HEK293 (cell line): ENCODE measurements at regions not wholly inside any gene's neighbourhood (a gene's known extent, or its start where the extent isn't known, plus 50 kb on each side); places are given as distances from the start of the nearest gene placed in this dataset.

Source experiments
- CTCF ChIA-PET: fragments of 350-600 bp; formaldehyde crosslinking; extraction: SDS; loops from one replicate; lab custom pipeline; 2021; ENCODE audit warnings: antibody characterized with exemption; lab: Yijun Ruan, JAX
- POLR2A ChIA-PET: fragments of 300-600 bp; formaldehyde crosslinking; extraction: SDS; loops from one replicate; lab custom pipeline; 2020; ENCODE audit warnings: antibody characterized with exemption, inconsistent platforms; lab: Yijun Ruan, JAX
- H3K27ac ChIP-seq: fragments of 200-500 bp; sonication (Bioruptor generic); 2 replicates; pipeline ENCODE4 v1.5.1; 2014; ENCODE audit warnings: low read depth, low read length, control low read depth, inconsistent platforms; ENCODE audit errors: extremely low read depth
- H3K36me3 ChIP-seq, 2 experiments: fragments of 200-500 bp in 1 of 2; sonication (Bioruptor generic) in 1 of 2; 1 replicate in 1 of 2; 2 replicates in 1 of 2; pipeline ENCODE4 v1.5.1; 2014 to 2017; ENCODE audit warnings: inconsistent platforms in 2 of 2, low read length in 2 of 2; ENCODE audit not compliant: control insufficient read depth in 2 of 2, insufficient read depth in 1 of 2
- H3K4me1 ChIP-seq: fragments of 200-500 bp; sonication (Bioruptor generic); 2 replicates; pipeline ENCODE4 v1.5.1; 2014; ENCODE audit warnings: mild to moderate bottlenecking, low read length, inconsistent platforms; ENCODE audit not compliant: control insufficient read depth, insufficient read depth
- H3K4me3 ChIP-seq: 2 replicates; pipeline ENCODE4 v1.5.1; 2011; ENCODE audit warnings: low read depth, mild to moderate bottlenecking, control low read depth, low read length, moderate library complexity
- H3K9me3 ChIP-seq: fragments of 200-500 bp; sonication (Bioruptor generic); 2 replicates; pipeline ENCODE4 v1.5.1; 2014; ENCODE audit warnings: low read depth, low read length, inconsistent platforms; ENCODE audit not compliant: control insufficient read depth, insufficient read depth
- FEZF1 ChIP-seq: fragments of 450-650 bp; formaldehyde crosslinking; IDR thresholded peaks from 2 replicates; pipeline ENCODE4 v1.5.1; 2016; ENCODE audit warnings: missing biosample characterization, missing genetic modification characterization
- GLI2 ChIP-seq: fragments of 450-650 bp; formaldehyde crosslinking; IDR thresholded peaks from 2 replicates; pipeline ENCODE4; 2017; ENCODE audit warnings: missing biosample characterization, missing genetic modification characterization, low read depth, borderline replicate concordance
- KLF1 ChIP-seq: fragments of 450-650 bp; formaldehyde crosslinking; IDR thresholded peaks from 2 replicates; pipeline ENCODE4 v1.5.1; 2016; ENCODE audit warnings: missing biosample characterization, missing genetic modification characterization
- OVOL3 ChIP-seq: fragments of 450-650 bp; formaldehyde crosslinking; IDR thresholded peaks from 2 replicates; pipeline ENCODE4 v1.5.1; 2016; ENCODE audit warnings: missing biosample characterization, missing genetic modification characterization
- RBAK ChIP-seq: fragments of 450-650 bp; formaldehyde crosslinking; IDR thresholded peaks from 2 replicates; pipeline ENCODE4 v1.5.1; 2016; ENCODE audit warnings: missing biosample characterization, missing genetic modification characterization
- ZNF274 ChIP-seq, 2 experiments: fragments of 200-500 bp in 1 of 2; fragments of 450-650 bp in 1 of 2; sonication (Bioruptor generic) in 1 of 2; formaldehyde crosslinking in 1 of 2; IDR thresholded peaks; 2 replicates each; pipeline versions ENCODE4 v1.5.1 to v1.6.1; 2014 to 2016; ENCODE audit warnings: borderline replicate concordance in 1 of 2, inconsistent platforms in 1 of 2, low read length in 1 of 2, missing biosample characterization in 1 of 2, missing genetic modification characterization in 1 of 2
- ZNF416 ChIP-seq: fragments of 450-650 bp; formaldehyde crosslinking; IDR thresholded peaks from 2 replicates; pipeline ENCODE4 v1.5.1; 2016; ENCODE audit warnings: missing biosample characterization, missing genetic modification characterization
- ZNF529 ChIP-seq: fragments of 450-650 bp; formaldehyde crosslinking; IDR thresholded peaks from 2 replicates; pipeline ENCODE4 v1.5.1; 2017; ENCODE audit warnings: missing genetic modification characterization, missing biosample characterization; ENCODE audit not compliant: insufficient replicate concordance
- ZNF530 ChIP-seq: fragments of 450-650 bp; formaldehyde crosslinking; IDR thresholded peaks from 2 replicates; pipeline ENCODE4 v1.5.1; 2016; ENCODE audit warnings: low read depth, missing biosample characterization, missing genetic modification characterization
- ZNF561 ChIP-seq: fragments of 450-650 bp; IDR thresholded peaks from 2 replicates; pipeline ENCODE4 v1.5.1; 2018; ENCODE audit warnings: missing biosample characterization, missing genetic modification characterization, borderline replicate concordance
- ZNF571 ChIP-seq: fragments of 450-650 bp; formaldehyde crosslinking; IDR thresholded peaks from 2 replicates; pipeline ENCODE4 v1.5.0; 2017; ENCODE audit warnings: missing biosample characterization, missing genetic modification characterization
- ZNF610 ChIP-seq: fragments of 450-650 bp; formaldehyde crosslinking; IDR thresholded peaks from 2 replicates; pipeline ENCODE4 v1.5.1; 2016; ENCODE audit warnings: missing biosample characterization, missing genetic modification characterization, borderline replicate concordance
- ZNF621 ChIP-seq: fragments of 450-650 bp; formaldehyde crosslinking; IDR thresholded peaks from 2 replicates; pipeline ENCODE4 v1.5.1; 2017; ENCODE audit warnings: missing biosample characterization, missing genetic modification characterization
- ZNF654 ChIP-seq: fragments of 450-650 bp; formaldehyde crosslinking; IDR thresholded peaks from 2 replicates; pipeline ENCODE4 v1.5.1; 2016; ENCODE audit warnings: low read depth, missing biosample characterization, missing genetic modification characterization
- ZNF677 ChIP-seq: fragments of 450-650 bp; IDR thresholded peaks from 2 replicates; pipeline ENCODE4 v1.5.0; 2018; ENCODE audit warnings: missing biosample characterization, mild to moderate bottlenecking, missing genetic modification characterization, moderate library complexity
- ZNF707 ChIP-seq: fragments of 450-650 bp; formaldehyde crosslinking; IDR thresholded peaks from 2 replicates; pipeline ENCODE4 v1.5.1; 2016; ENCODE audit warnings: missing biosample characterization, missing genetic modification characterization
- ZNF830 ChIP-seq: fragments of 450-650 bp; IDR thresholded peaks from 2 replicates; pipeline ENCODE4 v1.5.0; 2018; ENCODE audit warnings: missing biosample characterization, missing genetic modification characterization, low read depth, mild to moderate bottlenecking, moderate library complexity
- TF ChIP-seq, protein P1 (sequence below): fragments of 450-650 bp; formaldehyde crosslinking; conservative IDR thresholded peaks from 2 replicates; pipeline ENCODE4 v1.5.1; 2016; ENCODE audit warnings: low read depth, missing biosample characterization, missing genetic modification characterization
- TF ChIP-seq, protein P2 (sequence below): fragments of 450-650 bp; formaldehyde crosslinking; IDR thresholded peaks from 2 replicates; pipeline ENCODE4 v1.5.1; 2017; ENCODE audit warnings: missing biosample characterization, missing genetic modification characterization
- TF ChIP-seq, protein P3 (sequence below): fragments of 450-650 bp; formaldehyde crosslinking; IDR thresholded peaks from 2 replicates; pipeline ENCODE4 v1.5.1; 2016; ENCODE audit warnings: missing biosample characterization, missing genetic modification characterization
- TF ChIP-seq, protein P4 (sequence below): fragments of 450-650 bp; formaldehyde crosslinking; IDR thresholded peaks from 2 replicates; pipeline ENCODE4 v1.5.1; 2016; ENCODE audit warnings: missing biosample characterization, missing genetic modification characterization, borderline replicate concordance
- TF ChIP-seq, protein P5 (sequence below): fragments of 450-650 bp; formaldehyde crosslinking; IDR thresholded peaks from 2 replicates; pipeline ENCODE4 v1.5.1; 2016; ENCODE audit warnings: missing biosample characterization, missing genetic modification characterization

DNA sequence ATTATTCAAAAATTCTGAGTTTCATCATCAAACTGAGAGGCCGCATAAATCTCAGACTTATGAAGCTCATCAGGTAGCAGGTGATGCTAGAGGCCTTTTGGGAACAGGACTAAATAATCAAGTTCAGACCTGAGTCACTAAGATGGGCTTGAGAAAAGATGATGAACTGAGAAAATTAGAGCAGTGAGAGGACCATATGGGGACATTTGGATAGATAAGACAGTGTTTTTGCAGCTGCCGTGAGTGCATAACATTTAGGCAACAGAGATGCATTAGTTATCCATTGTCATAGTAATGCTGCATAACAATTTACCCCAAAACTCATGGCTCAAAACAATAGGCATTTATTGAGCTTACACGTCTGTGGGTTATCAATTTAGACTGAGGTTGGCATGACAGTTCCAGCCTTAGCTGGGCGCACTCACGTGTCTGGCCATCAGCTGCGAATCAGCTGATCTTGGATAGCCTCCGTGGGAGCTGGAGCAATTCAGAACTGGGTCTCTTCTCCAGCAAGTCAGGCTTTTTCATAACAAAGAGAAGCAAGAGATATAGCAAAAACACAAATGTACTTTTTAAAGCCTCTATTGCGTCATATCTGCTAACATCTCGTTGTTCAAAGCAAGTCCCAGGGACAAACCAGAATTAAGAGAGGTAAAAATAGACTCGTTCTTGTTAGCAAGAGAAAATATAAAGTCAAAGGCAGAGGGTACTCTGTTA is 72.8 kb downstream of the CAPZA3 start:
- TF ChIP-seq KLF1 (tag by site-specific recombination) (no peak), ZNF677 (no peak), ZNF830 (tag by site-specific recombination) (no peak), ZNF530 (tag by site-specific recombination) (no peak), GLI2 (tag by site-specific recombination) (no peak), ZNF561 (no peak), ZNF274 (IDR thresholded peaks at IDR 0.05; ENCODE audit: low read length) (no peak), ZNF274 (tag by site-specific recombination; IDR thresholded peaks at IDR 0.05; ENCODE audit: borderline replicate concordance) (no peak), ZNF529 (tag by site-specific recombination) (no peak)
- TF ChIP-seq, protein P1, sequence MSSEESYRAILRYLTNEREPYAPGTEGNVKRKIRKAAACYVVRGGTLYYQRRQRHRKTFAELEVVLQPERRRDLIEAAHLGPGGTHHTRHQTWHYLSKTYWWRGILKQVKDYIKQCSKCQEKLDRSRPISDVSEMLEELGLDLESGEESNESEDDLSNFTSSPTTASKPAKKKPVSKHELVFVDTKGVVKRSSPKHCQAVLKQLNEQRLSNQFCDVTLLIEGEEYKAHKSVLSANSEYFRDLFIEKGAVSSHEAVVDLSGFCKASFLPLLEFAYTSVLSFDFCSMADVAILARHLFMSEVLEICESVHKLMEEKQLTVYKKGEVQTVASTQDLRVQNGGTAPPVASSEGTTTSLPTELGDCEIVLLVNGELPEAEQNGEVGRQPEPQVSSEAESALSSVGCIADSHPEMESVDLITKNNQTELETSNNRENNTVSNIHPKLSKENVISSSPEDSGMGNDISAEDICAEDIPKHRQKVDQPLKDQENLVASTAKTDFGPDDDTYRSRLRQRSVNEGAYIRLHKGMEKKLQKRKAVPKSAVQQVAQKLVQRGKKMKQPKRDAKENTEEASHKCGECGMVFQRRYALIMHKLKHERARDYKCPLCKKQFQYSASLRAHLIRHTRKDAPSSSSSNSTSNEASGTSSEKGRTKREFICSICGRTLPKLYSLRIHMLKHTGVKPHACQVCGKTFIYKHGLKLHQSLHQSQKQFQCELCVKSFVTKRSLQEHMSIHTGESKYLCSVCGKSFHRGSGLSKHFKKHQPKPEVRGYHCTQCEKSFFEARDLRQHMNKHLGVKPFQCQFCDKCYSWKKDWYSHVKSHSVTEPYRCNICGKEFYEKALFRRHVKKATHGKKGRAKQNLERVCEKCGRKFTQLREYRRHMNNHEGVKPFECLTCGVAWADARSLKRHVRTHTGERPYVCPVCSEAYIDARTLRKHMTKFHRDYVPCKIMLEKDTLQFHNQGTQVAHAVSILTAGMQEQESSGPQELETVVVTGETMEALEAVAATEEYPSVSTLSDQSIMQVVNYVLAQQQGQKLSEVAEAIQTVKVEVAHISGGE (tag by site-specific recombination), result no peak
- TF ChIP-seq, protein P2, sequence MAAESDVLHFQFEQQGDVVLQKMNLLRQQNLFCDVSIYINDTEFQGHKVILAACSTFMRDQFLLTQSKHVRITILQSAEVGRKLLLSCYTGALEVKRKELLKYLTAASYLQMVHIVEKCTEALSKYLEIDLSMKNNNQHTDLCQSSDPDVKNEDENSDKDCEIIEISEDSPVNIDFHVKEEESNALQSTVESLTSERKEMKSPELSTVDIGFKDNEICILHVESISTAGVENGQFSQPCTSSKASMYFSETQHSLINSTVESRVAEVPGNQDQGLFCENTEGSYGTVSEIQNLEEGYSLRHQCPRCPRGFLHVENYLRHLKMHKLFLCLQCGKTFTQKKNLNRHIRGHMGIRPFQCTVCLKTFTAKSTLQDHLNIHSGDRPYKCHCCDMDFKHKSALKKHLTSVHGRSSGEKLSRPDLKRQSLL (tag by site-specific recombination), result no peak
- TF ChIP-seq, protein P3, sequence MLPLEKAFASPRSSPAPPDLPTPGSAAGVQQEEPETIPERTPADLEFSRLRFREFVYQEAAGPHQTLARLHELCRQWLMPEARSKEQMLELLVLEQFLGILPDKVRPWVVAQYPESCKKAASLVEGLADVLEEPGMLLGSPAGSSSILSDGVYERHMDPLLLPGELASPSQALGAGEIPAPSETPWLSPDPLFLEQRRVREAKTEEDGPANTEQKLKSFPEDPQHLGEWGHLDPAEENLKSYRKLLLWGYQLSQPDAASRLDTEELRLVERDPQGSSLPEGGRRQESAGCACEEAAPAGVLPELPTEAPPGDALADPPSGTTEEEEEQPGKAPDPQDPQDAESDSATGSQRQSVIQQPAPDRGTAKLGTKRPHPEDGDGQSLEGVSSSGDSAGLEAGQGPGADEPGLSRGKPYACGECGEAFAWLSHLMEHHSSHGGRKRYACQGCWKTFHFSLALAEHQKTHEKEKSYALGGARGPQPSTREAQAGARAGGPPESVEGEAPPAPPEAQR, result no peak
- Histone ChIP-seq H3K4me3 (no peak overlapping the region), H3K36me3 (no peaks in the 10 kb centered on the region), H3K27ac (no peak overlapping the region), H3K4me1 (no peaks in the 10 kb centered on the region), H3K9me3 (no peaks in the 10 kb centered on the region)
- CTCF ChIA-PET, result no interaction called here
- POLR2A ChIA-PET, result no interaction called here

DNA sequence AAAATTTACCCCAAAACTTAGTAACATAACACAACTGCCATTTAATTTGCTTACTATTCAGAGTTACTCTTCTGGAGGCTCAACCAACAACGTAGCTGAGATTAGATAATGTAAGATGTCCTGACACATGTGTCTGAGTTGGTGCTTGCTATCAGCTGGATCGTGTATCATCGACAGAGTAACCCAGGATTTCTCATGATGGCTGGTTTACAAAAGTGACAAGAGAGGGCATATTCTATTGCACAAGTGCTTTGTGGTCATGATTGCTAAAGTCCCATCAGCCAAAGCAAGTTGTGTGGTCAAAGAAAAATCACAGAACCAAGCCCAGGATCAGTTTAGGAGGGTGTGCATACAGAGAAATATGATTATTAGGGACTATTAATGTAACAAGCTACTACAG is 73.4 kb downstream of the CAPZA3 start:
- Histone ChIP-seq H3K36me3 (no peaks in the 10 kb centered on the region), H3K27ac (no peak overlapping the region), H3K9me3 (no peaks in the 10 kb centered on the region), H3K4me3 (no peak overlapping the region)
- POLR2A ChIA-PET, result no interaction called here
- CTCF ChIA-PET, result no interaction called here
- TF ChIP-seq ZNF610 (tag by site-specific recombination), result no peak
- no peak for TF ChIP-seq RBAK (tag by site-specific recombination)
- no peak for TF ChIP-seq ZNF621 (tag by site-specific recombination)
- TF ChIP-seq, protein P4, sequence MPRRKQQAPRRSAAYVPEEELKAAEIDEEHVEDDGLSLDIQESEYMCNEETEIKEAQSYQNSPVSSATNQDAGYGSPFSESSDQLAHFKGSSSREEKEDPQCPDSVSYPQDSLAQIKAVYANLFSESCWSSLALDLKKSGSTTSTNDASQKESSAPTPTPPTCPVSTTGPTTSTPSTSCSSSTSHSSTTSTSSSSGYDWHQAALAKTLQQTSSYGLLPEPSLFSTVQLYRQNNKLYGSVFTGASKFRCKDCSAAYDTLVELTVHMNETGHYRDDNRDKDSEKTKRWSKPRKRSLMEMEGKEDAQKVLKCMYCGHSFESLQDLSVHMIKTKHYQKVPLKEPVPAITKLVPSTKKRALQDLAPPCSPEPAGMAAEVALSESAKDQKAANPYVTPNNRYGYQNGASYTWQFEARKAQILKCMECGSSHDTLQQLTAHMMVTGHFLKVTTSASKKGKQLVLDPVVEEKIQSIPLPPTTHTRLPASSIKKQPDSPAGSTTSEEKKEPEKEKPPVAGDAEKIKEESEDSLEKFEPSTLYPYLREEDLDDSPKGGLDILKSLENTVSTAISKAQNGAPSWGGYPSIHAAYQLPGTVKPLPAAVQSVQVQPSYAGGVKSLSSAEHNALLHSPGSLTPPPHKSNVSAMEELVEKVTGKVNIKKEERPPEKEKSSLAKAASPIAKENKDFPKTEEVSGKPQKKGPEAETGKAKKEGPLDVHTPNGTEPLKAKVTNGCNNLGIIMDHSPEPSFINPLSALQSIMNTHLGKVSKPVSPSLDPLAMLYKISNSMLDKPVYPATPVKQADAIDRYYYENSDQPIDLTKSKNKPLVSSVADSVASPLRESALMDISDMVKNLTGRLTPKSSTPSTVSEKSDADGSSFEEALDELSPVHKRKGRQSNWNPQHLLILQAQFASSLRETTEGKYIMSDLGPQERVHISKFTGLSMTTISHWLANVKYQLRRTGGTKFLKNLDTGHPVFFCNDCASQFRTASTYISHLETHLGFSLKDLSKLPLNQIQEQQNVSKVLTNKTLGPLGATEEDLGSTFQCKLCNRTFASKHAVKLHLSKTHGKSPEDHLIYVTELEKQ, result no peak
- TF ChIP-seq ZNF571 (tag by site-specific recombination), result no peak
- TF ChIP-seq ZNF416 (tag by site-specific recombination), result no peak
- TF ChIP-seq, protein P5, sequence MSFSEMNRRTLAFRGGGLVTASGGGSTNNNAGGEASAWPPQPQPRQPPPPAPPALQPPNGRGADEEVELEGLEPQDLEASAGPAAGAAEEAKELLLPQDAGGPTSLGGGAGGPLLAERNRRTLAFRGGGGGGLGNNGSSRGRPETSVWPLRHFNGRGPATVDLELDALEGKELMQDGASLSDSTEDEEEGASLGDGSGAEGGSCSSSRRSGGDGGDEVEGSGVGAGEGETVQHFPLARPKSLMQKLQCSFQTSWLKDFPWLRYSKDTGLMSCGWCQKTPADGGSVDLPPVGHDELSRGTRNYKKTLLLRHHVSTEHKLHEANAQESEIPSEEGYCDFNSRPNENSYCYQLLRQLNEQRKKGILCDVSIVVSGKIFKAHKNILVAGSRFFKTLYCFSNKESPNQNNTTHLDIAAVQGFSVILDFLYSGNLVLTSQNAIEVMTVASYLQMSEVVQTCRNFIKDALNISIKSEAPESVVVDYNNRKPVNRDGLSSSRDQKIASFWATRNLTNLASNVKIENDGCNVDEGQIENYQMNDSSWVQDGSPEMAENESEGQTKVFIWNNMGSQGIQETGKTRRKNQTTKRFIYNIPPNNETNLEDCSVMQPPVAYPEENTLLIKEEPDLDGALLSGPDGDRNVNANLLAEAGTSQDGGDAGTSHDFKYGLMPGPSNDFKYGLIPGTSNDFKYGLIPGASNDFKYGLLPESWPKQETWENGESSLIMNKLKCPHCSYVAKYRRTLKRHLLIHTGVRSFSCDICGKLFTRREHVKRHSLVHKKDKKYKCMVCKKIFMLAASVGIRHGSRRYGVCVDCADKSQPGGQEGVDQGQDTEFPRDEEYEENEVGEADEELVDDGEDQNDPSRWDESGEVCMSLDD (tag by site-specific recombination), result no peak
- TF ChIP-seq FEZF1 (tag by site-specific recombination), result no peak
- no peak for TF ChIP-seq ZNF707 (tag by site-specific recombination)
- no peak for TF ChIP-seq ZNF654 (tag by site-specific recombination)
- no peak for TF ChIP-seq OVOL3 (tag by site-specific recombination)
- TF ChIP-seq, all 188 proteins: peak for 0
- no peaks in the 10 kb centered on the region for H3K4me1 ChIP-seq
